ENCODE measurements at regions not wholly inside any gene's neighbourhood (a gene's known extent, or its start where the extent isn't known, plus 50 kb on each side); places are given as distances from the start of the nearest gene placed in this dataset.

DNA sequence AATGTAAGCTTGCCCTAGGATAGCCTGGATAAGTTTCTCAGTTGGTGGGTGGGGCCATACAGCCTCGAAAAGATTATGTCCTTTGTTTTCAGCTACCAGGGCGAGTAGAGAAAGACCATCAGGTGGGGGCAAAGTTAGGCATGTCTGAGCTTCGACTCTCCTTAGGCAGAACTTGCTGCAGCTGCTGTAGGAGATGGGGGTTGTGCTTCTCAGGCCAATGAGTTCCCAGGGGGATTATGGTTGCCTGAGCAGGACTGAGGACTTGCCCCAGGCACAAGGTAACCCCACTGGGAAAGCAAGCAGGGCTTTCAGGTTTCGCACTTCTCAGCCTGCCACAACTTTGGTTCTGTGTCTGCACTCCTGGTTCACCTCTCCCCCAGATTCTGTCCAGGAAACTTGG lies 173.4 kb upstream of the SESN3 start:
- DNase-seq (ENCODE audit: low read depth, low spot score) (no peak), ATAC-seq (no peak)
- BruUV-seq (replicated peaks): no TSS peak
- Histone ChIP-seq H3K27ac (ENCODE audit: low read length) (no peak overlapping the region), H3K36me3 (ENCODE audit: control insufficient read depth, insufficient read depth, low read length) (no peaks in the 10 kb centered on the region), H3K4me3 (ENCODE audit: low read depth in 2 of 2, low read length in 2 of 2) (no peak overlapping the region), H3K4me1 (ENCODE audit: control insufficient read depth, insufficient read depth, low read length) (no peaks in the 10 kb centered on the region), H3K27me3 (ENCODE audit: control insufficient read depth, insufficient read depth, low read length) (no peaks in the 10 kb centered on the region), H3K9me3 (ENCODE audit: control insufficient read depth, insufficient read depth, low read depth, low read length) (no peaks in the 10 kb centered on the region; the same call in 1 of the 2 replicates)
- intact Hi-C loops (cut with micrococcal nuclease; ENCODE audit: unreplicated experiment): no loop called here
- POLR2A ChIA-PET: no interaction called here
- in situ Hi-C loops (cut with HindIII; ENCODE audit: low pct_unique_long_range_greater_than_20kb, low sequenced_read_pairs): no loop called here
- CTCF ChIA-PET: no interaction called here
- TF ChIP-seq, protein P1, sequence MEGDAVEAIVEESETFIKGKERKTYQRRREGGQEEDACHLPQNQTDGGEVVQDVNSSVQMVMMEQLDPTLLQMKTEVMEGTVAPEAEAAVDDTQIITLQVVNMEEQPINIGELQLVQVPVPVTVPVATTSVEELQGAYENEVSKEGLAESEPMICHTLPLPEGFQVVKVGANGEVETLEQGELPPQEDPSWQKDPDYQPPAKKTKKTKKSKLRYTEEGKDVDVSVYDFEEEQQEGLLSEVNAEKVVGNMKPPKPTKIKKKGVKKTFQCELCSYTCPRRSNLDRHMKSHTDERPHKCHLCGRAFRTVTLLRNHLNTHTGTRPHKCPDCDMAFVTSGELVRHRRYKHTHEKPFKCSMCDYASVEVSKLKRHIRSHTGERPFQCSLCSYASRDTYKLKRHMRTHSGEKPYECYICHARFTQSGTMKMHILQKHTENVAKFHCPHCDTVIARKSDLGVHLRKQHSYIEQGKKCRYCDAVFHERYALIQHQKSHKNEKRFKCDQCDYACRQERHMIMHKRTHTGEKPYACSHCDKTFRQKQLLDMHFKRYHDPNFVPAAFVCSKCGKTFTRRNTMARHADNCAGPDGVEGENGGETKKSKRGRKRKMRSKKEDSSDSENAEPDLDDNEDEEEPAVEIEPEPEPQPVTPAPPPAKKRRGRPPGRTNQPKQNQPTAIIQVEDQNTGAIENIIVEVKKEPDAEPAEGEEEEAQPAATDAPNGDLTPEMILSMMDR (IDR thresholded peaks at IDR 0.05): no peak
- TF ChIP-seq, protein P2, sequence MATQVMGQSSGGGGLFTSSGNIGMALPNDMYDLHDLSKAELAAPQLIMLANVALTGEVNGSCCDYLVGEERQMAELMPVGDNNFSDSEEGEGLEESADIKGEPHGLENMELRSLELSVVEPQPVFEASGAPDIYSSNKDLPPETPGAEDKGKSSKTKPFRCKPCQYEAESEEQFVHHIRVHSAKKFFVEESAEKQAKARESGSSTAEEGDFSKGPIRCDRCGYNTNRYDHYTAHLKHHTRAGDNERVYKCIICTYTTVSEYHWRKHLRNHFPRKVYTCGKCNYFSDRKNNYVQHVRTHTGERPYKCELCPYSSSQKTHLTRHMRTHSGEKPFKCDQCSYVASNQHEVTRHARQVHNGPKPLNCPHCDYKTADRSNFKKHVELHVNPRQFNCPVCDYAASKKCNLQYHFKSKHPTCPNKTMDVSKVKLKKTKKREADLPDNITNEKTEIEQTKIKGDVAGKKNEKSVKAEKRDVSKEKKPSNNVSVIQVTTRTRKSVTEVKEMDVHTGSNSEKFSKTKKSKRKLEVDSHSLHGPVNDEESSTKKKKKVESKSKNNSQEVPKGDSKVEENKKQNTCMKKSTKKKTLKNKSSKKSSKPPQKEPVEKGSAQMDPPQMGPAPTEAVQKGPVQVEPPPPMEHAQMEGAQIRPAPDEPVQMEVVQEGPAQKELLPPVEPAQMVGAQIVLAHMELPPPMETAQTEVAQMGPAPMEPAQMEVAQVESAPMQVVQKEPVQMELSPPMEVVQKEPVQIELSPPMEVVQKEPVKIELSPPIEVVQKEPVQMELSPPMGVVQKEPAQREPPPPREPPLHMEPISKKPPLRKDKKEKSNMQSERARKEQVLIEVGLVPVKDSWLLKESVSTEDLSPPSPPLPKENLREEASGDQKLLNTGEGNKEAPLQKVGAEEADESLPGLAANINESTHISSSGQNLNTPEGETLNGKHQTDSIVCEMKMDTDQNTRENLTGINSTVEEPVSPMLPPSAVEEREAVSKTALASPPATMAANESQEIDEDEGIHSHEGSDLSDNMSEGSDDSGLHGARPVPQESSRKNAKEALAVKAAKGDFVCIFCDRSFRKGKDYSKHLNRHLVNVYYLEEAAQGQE (IDR thresholded peaks at IDR 0.05; ENCODE audit: insufficient read depth in 1 of 2, low read depth in 2 of 2, low read length in 1 of 2): no peak
- TF ChIP-seq TCF7L2 (IDR thresholded peaks at IDR 0.05; ENCODE audit: low read depth, low read length) (no peak), POLR2AphosphoS5 (IDR thresholded peaks at IDR 0.05; ENCODE audit: low read depth, low read length) (no peak), SIN3A (IDR thresholded peaks at IDR 0.05; ENCODE audit: borderline replicate concordance, insufficient read depth, low read depth, low read length) (no peak)

DNA sequence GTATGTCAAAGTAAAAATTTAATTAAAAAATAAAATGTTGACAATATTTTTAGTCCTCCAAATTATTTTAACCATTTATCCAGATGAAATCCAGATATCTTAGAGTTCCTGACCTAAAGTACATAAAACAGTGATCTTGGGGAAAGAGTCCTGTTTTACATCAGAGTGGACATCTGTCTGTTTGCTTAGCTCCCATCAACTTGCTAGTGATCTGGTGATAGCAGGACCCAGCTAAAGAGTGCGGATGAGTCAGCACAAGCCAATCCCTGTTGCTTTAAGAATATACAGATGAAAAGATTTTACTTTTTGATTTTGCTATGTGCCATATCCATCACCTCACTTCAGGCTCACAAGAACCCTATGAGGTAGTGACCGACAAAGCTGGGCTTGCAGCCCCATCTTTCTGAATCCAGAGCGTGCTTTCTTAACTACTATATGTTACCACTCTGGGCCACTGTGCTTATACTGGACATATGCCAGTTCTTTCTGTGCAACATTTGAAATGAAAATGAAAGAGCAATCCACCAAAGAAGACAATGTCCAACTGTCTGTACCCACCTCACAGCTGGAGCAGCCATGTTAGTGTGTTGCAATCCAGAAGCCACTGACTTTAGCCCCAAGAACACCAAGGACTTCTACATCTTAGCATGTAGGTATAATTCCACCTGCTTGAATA lies 167.6 kb upstream of the SESN3 start:
- ATAC-seq (0 out of 2 replicates have a peak, but pooled peaks have one; percentile 30), DNase-seq (ENCODE audit: low read depth, low spot score) (no peak)
- ChIA-PET POLR2A (no interaction called here), CTCF (no interaction called here)
- H3K36me3 ChIP-seq (ENCODE audit: control insufficient read depth, insufficient read depth, low read length): no peaks in the 10 kb centered on the region
- intact Hi-C loops (cut with micrococcal nuclease; ENCODE audit: unreplicated experiment): no loop called here
- no peak overlapping the region for H3K4me3 ChIP-seq (ENCODE audit: low read depth in 2 of 2, low read length in 2 of 2)
- no TSS peak for BruUV-seq (replicated peaks)
- in situ Hi-C loops (cut with HindIII; ENCODE audit: low pct_unique_long_range_greater_than_20kb, low sequenced_read_pairs): no loop called here
- no peaks in the 10 kb centered on the region for H3K9me3 ChIP-seq (ENCODE audit: control insufficient read depth, insufficient read depth, low read depth, low read length)
- H3K27ac ChIP-seq (ENCODE audit: low read length): no peak overlapping the region
- no peak for TF ChIP-seq TCF7L2 (IDR thresholded peaks at IDR 0.05; ENCODE audit: low read depth, low read length)
- H3K27me3 ChIP-seq (ENCODE audit: control insufficient read depth, insufficient read depth, low read length): no peaks in the 10 kb centered on the region
- no peaks in the 10 kb centered on the region for H3K4me1 ChIP-seq (ENCODE audit: control insufficient read depth, insufficient read depth, low read length)

DNA sequence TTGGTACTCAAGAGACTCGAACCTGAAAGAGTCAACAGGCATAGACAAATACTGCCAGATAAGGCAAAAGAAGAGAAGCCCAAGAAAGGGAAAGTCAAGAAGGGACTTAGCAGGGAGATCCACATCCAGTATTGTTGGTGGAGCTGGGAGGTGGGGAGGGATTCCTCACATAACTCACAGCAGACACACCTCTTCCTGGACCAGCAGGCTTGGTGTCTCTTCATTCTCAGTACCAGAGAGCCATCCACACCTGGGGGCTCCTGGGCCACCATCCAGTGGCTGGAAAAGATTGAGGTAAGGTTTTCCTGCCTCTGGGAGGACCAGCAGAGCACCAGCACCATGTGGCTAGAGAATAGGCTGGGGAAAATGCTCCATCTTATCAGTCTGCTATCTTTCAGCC lies 161.6 kb upstream of the SESN3 start:
- DNase-seq (ENCODE audit: low read depth, low spot score): no peak
- Histone ChIP-seq H3K36me3 (ENCODE audit: control insufficient read depth, insufficient read depth, low read length) (no peaks in the 10 kb centered on the region), H3K9me3 (ENCODE audit: control insufficient read depth, insufficient read depth, low read depth, low read length) (no peaks in the 10 kb centered on the region), H3K4me3 (ENCODE audit: low read depth in 2 of 2, low read length in 2 of 2) (no peak overlapping the region), H3K4me1 (ENCODE audit: control insufficient read depth, insufficient read depth, low read length) (no peaks in the 10 kb centered on the region), H3K27ac (ENCODE audit: low read length) (no peak overlapping the region), H3K27me3 (ENCODE audit: control insufficient read depth, insufficient read depth, low read length) (no peaks in the 10 kb centered on the region)
- in situ Hi-C loops (cut with HindIII; ENCODE audit: low pct_unique_long_range_greater_than_20kb, low sequenced_read_pairs) (no loop called here), intact Hi-C loops (cut with micrococcal nuclease; ENCODE audit: unreplicated experiment) (no loop called here)
- TF ChIP-seq, protein P1 (IDR thresholded peaks at IDR 0.05): no peak
- TF ChIP-seq TCF7L2 (IDR thresholded peaks at IDR 0.05; ENCODE audit: low read depth, low read length) (no peak), POLR2AphosphoS5 (IDR thresholded peaks at IDR 0.05; ENCODE audit: low read depth, low read length) (no peak), SIN3A (IDR thresholded peaks at IDR 0.05; ENCODE audit: borderline replicate concordance, insufficient read depth, low read depth, low read length) (no peak)
- no TSS peak for BruUV-seq (replicated peaks)
- no peak for ATAC-seq
- POLR2A ChIA-PET: no interaction called here
- CTCF ChIA-PET: no interaction called here

All from Panc1 (cell line).